ENCODE measurements at regions not wholly inside any gene's neighbourhood (a gene's known extent, or its start where the extent isn't known, plus 50 kb on each side); places are given as distances from the start of the nearest gene placed in this dataset.

GRCh38 chr13:99806671-99807070 is 164.9 kb downstream of the ZIC5 start:
- TF ChIP-seq, protein P1, sequence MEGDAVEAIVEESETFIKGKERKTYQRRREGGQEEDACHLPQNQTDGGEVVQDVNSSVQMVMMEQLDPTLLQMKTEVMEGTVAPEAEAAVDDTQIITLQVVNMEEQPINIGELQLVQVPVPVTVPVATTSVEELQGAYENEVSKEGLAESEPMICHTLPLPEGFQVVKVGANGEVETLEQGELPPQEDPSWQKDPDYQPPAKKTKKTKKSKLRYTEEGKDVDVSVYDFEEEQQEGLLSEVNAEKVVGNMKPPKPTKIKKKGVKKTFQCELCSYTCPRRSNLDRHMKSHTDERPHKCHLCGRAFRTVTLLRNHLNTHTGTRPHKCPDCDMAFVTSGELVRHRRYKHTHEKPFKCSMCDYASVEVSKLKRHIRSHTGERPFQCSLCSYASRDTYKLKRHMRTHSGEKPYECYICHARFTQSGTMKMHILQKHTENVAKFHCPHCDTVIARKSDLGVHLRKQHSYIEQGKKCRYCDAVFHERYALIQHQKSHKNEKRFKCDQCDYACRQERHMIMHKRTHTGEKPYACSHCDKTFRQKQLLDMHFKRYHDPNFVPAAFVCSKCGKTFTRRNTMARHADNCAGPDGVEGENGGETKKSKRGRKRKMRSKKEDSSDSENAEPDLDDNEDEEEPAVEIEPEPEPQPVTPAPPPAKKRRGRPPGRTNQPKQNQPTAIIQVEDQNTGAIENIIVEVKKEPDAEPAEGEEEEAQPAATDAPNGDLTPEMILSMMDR (IDR thresholded peaks at IDR 0.05), result no peak

DNA sequence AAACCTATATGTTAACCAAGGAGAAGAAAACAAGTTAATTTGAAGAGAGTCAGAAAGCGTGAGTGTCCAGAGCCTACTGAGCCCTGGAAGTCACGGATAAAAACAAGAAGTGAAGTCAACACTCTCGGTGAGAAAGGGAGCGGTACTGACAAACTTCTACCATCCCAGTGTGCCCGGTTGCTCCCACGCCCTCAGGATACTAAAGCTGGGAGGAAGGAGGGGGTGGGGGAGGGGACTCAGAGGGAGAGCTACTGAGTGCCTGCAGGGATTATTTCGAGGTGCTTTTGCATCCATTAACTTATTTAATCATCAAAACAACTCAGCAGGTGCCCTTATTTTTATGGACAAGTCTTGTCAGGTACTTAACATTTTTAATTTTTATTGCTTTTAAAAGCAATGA is 166.2 kb downstream of the ZIC5 start:
- TF ChIP-seq, protein P1 (IDR thresholded peaks at IDR 0.05), result no peak

- TF ChIP-seq, protein P1 (IDR thresholded peaks at IDR 0.05), result no peak
Measured at GRCh38 chr13:99803141-99803540, 168.4 kb downstream of the ZIC5 start.

DNA sequence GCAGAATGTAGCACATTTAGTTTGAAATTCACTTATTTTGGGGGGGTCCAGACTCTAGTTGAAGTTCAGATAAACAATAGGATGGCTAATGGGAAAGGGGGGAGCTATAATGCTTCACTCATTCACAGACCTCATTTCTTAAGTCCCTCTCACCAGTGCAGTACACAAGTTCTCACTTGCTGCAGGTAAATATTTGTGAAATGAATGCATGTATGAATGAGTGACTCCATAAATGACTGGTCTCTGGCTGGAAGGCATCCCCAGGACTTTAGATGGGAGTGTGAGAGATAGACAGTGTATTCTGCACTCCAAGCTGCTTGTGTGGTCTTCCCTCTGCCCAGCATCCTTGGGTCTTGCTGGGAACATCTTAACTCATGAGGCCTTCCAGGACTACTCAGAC is 169.2 kb downstream of the ZIC5 start:
- TF ChIP-seq, protein P1 (IDR thresholded peaks at IDR 0.05), result no peak

DNA sequence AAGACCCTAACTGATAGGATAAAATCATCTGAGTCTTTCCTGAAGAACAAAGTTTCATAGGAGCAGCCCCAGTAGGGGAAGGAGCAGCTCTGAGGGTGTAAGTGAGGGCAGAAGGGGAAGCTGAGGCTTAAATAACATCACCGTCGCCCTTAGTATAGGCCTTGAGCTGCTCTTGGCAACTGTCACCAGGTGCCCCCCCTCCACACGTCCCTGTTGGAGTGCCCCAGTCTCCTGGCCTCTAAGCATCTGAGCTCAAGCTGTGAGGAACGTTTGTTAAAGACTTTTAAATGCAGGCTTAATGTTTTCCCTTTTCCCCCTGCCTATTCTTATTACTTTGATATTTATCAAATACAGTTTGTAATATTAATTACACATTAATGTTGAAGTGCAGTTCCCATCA is 170.6 kb downstream of the ZIC5 start:
- TF ChIP-seq, protein P1 (IDR thresholded peaks at IDR 0.05), result no peak

GRCh38 chr13:99800011-99800410 is 171.6 kb downstream of the ZIC5 start:
- TF ChIP-seq, protein P1 (IDR thresholded peaks at IDR 0.05), result no peak

DNA sequence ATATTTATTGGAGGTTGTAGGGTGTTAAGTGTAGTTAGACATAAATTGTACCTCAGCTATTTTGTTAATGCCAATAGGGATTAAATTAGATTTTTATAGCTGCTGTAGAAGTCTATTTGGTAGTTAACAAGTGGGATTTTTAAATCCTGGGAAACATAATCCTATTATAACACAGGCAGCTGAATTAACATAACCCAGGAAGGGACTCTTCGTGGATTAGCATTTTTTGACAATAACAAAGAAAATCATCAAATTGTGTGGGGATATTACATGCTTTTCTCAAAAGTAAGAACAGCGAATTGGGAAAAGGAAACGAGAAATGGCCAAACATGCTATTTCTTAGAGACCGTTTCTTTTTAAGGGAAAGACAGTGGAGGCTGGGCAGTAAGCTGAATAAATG is 172.8 kb downstream of the ZIC5 start:
- TF ChIP-seq, protein P1 (IDR thresholded peaks at IDR 0.05), result no peak

DNA sequence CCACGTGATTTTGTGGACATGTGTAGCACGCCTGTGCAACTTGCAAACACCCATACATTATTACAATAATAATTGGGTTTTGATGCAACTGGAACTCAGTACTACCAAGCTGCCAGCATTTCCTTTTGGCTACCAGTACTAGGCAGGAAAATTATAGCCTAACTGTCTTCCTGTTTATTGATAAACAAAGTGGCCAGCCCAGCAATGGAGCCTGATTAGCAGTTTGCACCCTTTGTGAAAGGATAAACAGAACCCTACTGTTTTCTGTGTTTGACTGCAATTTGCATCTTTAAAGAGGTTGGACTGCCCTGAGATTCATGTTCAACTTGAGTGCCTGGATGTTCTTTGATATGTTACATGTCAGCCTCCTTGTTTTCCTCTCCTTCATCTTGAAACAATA is 173.9 kb downstream of the ZIC5 start:
- TF ChIP-seq, protein P1 (IDR thresholded peaks at IDR 0.05), result no peak
